ENCODE measurements at regions not wholly inside any gene's neighbourhood (a gene's known extent, or its start where the extent isn't known, plus 50 kb on each side); places are given as distances from the start of the nearest gene placed in this dataset.

DNA sequence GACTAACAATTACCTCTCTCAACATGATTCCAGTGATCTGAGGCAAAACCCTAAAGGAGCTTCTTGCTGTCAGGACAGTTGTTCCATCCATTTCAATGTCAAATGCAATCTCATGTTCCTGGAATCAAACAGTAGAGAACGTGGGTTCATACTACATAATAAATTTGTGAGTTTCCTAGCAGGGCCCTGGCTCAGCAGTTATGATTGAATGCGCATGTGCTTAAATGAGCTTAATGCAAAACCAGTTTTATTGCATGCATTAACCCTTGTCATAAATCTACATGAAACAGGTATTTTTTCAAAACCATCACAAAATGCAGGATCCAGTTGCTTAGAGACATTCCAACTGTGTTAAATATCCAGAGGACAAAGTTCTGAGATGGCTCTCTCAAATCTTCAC, 225.4 kb upstream of the TMEM72 start:
- no peak overlapping the region for H3K27ac Mint-ChIP-seq (ENCODE audit: low read depth, unreplicated experiment)
- intact Hi-C loops (cut with micrococcal nuclease): no loop called here
- no TSS peak for BruUV-seq (replicated peaks)
- H3K27me3 Mint-ChIP-seq (ENCODE audit: insufficient read depth, unreplicated experiment): no peaks in the 10 kb centered on the region
- H3K4me1 Mint-ChIP-seq (ENCODE audit: insufficient read depth, unreplicated experiment): no peaks in the 10 kb centered on the region
- H3K36me3 Mint-ChIP-seq (ENCODE audit: insufficient read depth, unreplicated experiment): no peaks in the 10 kb centered on the region
- no peak overlapping the region for H3K4me3 Mint-ChIP-seq (ENCODE audit: unreplicated experiment)
- ChIA-PET POLR2A (no interaction called here), CTCF (interaction anchor here (0.6 to 0.7 kb wide), 2 partner anchors 8 to 38 kb away, joined by 3 read pairs; no protein-coding TSS in a partner anchor)
- TF ChIP-seq, protein P1, sequence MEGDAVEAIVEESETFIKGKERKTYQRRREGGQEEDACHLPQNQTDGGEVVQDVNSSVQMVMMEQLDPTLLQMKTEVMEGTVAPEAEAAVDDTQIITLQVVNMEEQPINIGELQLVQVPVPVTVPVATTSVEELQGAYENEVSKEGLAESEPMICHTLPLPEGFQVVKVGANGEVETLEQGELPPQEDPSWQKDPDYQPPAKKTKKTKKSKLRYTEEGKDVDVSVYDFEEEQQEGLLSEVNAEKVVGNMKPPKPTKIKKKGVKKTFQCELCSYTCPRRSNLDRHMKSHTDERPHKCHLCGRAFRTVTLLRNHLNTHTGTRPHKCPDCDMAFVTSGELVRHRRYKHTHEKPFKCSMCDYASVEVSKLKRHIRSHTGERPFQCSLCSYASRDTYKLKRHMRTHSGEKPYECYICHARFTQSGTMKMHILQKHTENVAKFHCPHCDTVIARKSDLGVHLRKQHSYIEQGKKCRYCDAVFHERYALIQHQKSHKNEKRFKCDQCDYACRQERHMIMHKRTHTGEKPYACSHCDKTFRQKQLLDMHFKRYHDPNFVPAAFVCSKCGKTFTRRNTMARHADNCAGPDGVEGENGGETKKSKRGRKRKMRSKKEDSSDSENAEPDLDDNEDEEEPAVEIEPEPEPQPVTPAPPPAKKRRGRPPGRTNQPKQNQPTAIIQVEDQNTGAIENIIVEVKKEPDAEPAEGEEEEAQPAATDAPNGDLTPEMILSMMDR (IDR thresholded peaks at IDR 0.05; ENCODE audit: unreplicated experiment): no peak
- no peak for DNase-seq (ENCODE audit: unreplicated experiment)
- H3K9me3 Mint-ChIP-seq (ENCODE audit: unreplicated experiment): no peaks in the 10 kb centered on the region

DNA sequence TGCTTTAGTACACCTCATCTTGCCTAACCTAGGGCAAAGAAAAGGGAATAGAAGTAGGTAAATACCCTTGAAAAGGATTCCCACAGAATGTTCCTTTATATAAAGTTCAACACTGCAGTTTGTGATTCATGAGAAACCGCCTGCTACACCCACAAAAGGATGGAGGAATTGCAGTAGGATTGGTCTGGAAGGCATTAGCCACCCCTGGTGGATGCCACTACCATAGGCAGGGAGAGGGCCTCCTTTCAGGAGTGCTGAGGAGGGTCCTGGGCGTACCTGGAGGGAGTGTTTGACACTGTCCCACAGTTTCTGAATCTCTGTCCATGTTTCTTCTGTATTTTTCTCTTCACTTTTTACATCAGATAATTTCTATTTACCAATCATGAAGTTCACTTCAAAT, 221.8 kb upstream of the TMEM72 start:
- TF ChIP-seq, protein P1 (IDR thresholded peaks at IDR 0.05; ENCODE audit: unreplicated experiment): no peak
- intact Hi-C loops (cut with micrococcal nuclease): no loop called here
- BruUV-seq (replicated peaks): no TSS peak
- H3K27me3 Mint-ChIP-seq (ENCODE audit: insufficient read depth, unreplicated experiment): no peaks in the 10 kb centered on the region
- no peak overlapping the region for H3K4me3 Mint-ChIP-seq (ENCODE audit: unreplicated experiment)
- H3K9me3 Mint-ChIP-seq (ENCODE audit: unreplicated experiment): no peaks in the 10 kb centered on the region
- ChIA-PET CTCF (no interaction called here), POLR2A (no interaction called here)
- DNase-seq (ENCODE audit: unreplicated experiment): no peak
- H3K27ac Mint-ChIP-seq (ENCODE audit: low read depth, unreplicated experiment): no peak overlapping the region
- no peaks in the 10 kb centered on the region for H3K4me1 Mint-ChIP-seq (ENCODE audit: insufficient read depth, unreplicated experiment)
- no peaks in the 10 kb centered on the region for H3K36me3 Mint-ChIP-seq (ENCODE audit: insufficient read depth, unreplicated experiment)

DNA sequence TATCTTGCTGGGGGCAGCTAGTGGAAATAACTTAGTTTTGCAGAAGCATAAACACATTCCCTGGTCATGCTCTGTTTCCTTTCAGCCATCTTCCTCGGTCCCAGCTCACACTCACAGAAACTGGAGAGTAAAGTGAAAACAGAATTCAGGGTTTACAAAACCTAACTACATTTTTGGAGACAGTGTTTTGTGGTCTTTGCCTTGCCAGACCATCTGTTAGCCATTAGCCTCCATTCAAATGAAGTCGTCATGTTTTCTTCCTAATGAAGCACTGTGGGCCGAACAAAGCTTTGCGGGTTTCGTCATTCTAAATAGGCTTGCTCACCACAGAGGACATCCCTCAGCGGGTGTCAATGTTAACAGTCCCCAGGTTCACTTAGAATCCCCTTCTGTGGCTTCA, 214.6 kb upstream of the TMEM72 start:
- TF ChIP-seq, protein P1 (IDR thresholded peaks at IDR 0.05; ENCODE audit: unreplicated experiment): no peak
- intact Hi-C loops (cut with micrococcal nuclease): no loop called here
- Mint-ChIP-seq H3K27ac (ENCODE audit: low read depth, unreplicated experiment) (no peak overlapping the region), H3K4me1 (ENCODE audit: insufficient read depth, unreplicated experiment) (no peaks in the 10 kb centered on the region), H3K36me3 (ENCODE audit: insufficient read depth, unreplicated experiment) (no peaks in the 10 kb centered on the region), H3K27me3 (ENCODE audit: insufficient read depth, unreplicated experiment) (no peaks in the 10 kb centered on the region), H3K9me3 (ENCODE audit: unreplicated experiment) (no peaks in the 10 kb centered on the region), H3K4me3 (ENCODE audit: unreplicated experiment) (no peak overlapping the region)
- no TSS peak for BruUV-seq (replicated peaks)
- no peak for DNase-seq (ENCODE audit: unreplicated experiment)
- POLR2A ChIA-PET: no interaction called here
- CTCF ChIA-PET: no interaction called here

DNA sequence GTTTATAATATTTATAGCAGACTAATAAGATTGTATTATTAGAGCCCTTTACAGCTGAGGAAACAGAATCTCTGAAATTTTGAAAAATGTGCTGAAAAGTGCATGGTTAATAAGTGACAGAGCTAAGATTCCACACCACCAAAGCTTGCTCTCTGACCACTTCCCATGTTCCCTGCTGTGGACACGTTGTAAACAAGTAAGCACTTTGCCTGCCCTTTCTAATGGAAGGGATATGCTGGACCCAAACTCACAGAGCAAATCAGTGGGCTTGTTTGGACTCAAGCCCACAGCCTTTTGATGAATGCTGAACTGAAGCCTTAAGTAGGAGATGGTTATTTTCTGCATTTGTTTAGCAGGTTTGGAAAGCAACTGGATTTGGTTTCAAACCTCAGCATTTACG, 214.0 kb upstream of the TMEM72 start:
- no TSS peak for BruUV-seq (replicated peaks)
- TF ChIP-seq, protein P1 (IDR thresholded peaks at IDR 0.05; ENCODE audit: unreplicated experiment): no peak
- Mint-ChIP-seq H3K4me3 (ENCODE audit: unreplicated experiment) (no peak overlapping the region), H3K4me1 (ENCODE audit: insufficient read depth, unreplicated experiment) (no peaks in the 10 kb centered on the region), H3K27me3 (ENCODE audit: insufficient read depth, unreplicated experiment) (no peaks in the 10 kb centered on the region), H3K36me3 (ENCODE audit: insufficient read depth, unreplicated experiment) (no peaks in the 10 kb centered on the region), H3K27ac (ENCODE audit: low read depth, unreplicated experiment) (no peak overlapping the region), H3K9me3 (ENCODE audit: unreplicated experiment) (no peaks in the 10 kb centered on the region)
- no peak for DNase-seq (ENCODE audit: unreplicated experiment)
- POLR2A ChIA-PET: no interaction called here
- CTCF ChIA-PET: interaction anchor here (0.6 kb wide), 1 partner anchor 449 kb away, joined by 3 read pairs; no protein-coding TSS in a partner anchor
- intact Hi-C loops (cut with micrococcal nuclease): no loop called here

Measured in MCF 10A (cell line).